ENCODE measurements at regions not wholly inside any gene's neighbourhood (a gene's known extent, or its start where the extent isn't known, plus 50 kb on each side); places are given as distances from the start of the nearest gene placed in this dataset.

DNA sequence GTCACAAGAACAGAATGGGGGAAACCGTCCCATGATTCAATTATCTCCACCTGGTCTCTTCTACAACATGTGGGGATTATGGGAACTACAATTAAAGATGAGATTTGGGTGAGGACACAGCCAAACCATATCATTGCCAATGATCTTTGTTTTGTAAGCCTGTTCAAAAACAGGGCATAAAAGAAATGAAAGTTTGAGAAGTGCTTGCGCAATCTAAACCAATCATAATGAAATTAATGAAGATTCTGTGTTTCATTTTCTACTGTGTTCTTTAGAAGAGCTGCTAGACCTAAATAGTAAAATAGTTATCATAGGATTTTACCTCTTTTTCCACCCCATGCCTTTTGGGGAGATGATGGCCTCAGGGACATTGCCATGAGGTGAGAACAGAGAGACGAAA, 761.3 kb downstream of the HDGFL1 start:
- H4K20me1 ChIP-seq (ENCODE audit: insufficient read depth, low read length), result no peaks in the 10 kb centered on the region
- TF ChIP-seq CEBPB (IDR thresholded peaks at IDR 0.05; ENCODE audit: borderline replicate concordance, low read depth, low read length) (peak; percentile 64), TCF12 (IDR thresholded peaks at IDR 0.05) (no peak), TCF12 (CRISPR knock-in tag; IDR thresholded peaks at IDR 0.05) (no peak)
- TF ChIP-seq, protein P1, sequence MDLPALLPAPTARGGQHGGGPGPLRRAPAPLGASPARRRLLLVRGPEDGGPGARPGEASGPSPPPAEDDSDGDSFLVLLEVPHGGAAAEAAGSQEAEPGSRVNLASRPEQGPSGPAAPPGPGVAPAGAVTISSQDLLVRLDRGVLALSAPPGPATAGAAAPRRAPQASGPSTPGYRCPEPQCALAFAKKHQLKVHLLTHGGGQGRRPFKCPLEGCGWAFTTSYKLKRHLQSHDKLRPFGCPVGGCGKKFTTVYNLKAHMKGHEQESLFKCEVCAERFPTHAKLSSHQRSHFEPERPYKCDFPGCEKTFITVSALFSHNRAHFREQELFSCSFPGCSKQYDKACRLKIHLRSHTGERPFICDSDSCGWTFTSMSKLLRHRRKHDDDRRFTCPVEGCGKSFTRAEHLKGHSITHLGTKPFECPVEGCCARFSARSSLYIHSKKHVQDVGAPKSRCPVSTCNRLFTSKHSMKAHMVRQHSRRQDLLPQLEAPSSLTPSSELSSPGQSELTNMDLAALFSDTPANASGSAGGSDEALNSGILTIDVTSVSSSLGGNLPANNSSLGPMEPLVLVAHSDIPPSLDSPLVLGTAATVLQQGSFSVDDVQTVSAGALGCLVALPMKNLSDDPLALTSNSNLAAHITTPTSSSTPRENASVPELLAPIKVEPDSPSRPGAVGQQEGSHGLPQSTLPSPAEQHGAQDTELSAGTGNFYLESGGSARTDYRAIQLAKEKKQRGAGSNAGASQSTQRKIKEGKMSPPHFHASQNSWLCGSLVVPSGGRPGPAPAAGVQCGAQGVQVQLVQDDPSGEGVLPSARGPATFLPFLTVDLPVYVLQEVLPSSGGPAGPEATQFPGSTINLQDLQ (CRISPR knock-in tag; IDR thresholded peaks at IDR 0.05), result no peak
- ATAC-seq (no peak), DNase-seq (ENCODE audit: low spot score) (no peak), FAIRE-seq (no peak)
- CTCF ChIA-PET (ENCODE audit: low intra/inter-chr PET ratio, low total read pairs), result no interaction called here
- H3K27me3 ChIP-seq (ENCODE audit: control insufficient read depth in 1 of 2, insufficient read depth in 2 of 2, low read length in 2 of 2), result no peaks in the 10 kb centered on the region
- no peak overlapping the region for H3K9ac ChIP-seq (ENCODE audit: insufficient read depth, low read depth, low read length)
- H3K4me3 ChIP-seq (replicated peaks in 1 of 3; ENCODE audit: insufficient read depth in 1 of 3, low read depth in 2 of 3, low read length in 3 of 3), result no peak overlapping the region
- in situ Hi-C loops (cut with HindIII; ENCODE audit: extremely low pct_ligation_motif_present, low pct_unique_long_range_greater_than_20kb), result no loop called here
- POLR2A ChIA-PET, result no interaction called here
- no peaks in the 10 kb centered on the region for H3K36me3 ChIP-seq (replicated peaks in 1 of 2; ENCODE audit: control insufficient read depth in 1 of 2, insufficient read depth in 2 of 2, low read length in 2 of 2)
- H3K27ac ChIP-seq (ENCODE audit: extremely low read length, insufficient read depth, low read length), result no peak overlapping the region
- no peaks in the 10 kb centered on the region for H3K4me1 ChIP-seq (ENCODE audit: insufficient read depth, low read length)
- H3K79me2 ChIP-seq (ENCODE audit: insufficient read depth, low read length), result no peaks in the 10 kb centered on the region
- H3K9me3 ChIP-seq (ENCODE audit: low read length), result peaks cover 89% of the 10 kb centered on the region
- WGBS (ENCODE audit: low lambda C conversion rate), result 4% methylated on average over 3 of the region's 3 CpGs
- no peak overlapping the region for H3K4me2 ChIP-seq (ENCODE audit: low read depth, low read length)
- no peak overlapping the region for H2AFZ ChIP-seq (ENCODE audit: low read length)
- intact Hi-C loops (cut with micrococcal nuclease; ENCODE audit: unreplicated experiment), result no loop called here
- BruUV-seq (replicated peaks), result no TSS peak

DNA sequence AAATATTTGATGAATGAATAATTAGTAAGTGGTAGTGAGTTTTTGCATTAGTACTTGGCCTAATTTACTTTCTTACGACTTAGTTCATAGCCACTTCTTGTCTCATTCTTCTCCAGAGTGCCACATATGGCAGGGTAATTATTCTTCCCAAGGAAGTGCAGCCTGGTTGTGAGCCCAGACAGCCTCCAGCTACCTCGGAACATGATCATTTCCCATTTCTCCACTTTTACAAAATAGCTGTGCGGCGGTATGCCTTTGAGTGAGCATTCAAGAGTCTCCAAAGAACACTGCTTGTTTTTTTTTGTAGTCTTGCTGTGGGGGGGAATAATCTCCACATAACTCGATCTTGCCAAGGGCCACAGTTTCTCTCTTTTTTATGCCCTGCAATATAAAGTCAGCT, 765.0 kb downstream of the HDGFL1 start:
- CTCF ChIA-PET (ENCODE audit: low intra/inter-chr PET ratio, low total read pairs), result no interaction called here
- H3K27ac ChIP-seq (ENCODE audit: extremely low read length, insufficient read depth, low read length), result no peak overlapping the region
- H3K79me2 ChIP-seq (ENCODE audit: insufficient read depth, low read length), result no peaks in the 10 kb centered on the region
- FAIRE-seq, result no peak
- intact Hi-C loops (cut with micrococcal nuclease; ENCODE audit: unreplicated experiment) (no loop called here), in situ Hi-C loops (cut with HindIII; ENCODE audit: extremely low pct_ligation_motif_present, low pct_unique_long_range_greater_than_20kb) (no loop called here)
- ATAC-seq, result no peak
- no peaks in the 10 kb centered on the region for H4K20me1 ChIP-seq (ENCODE audit: insufficient read depth, low read length)
- peaks cover 85% of the 10 kb centered on the region for H3K9me3 ChIP-seq (ENCODE audit: low read length)
- POLR2A ChIA-PET, result no interaction called here
- 10% methylated on average over 5 of the region's 5 CpGs for WGBS (ENCODE audit: low lambda C conversion rate)
- no TSS peak for BruUV-seq (replicated peaks)
- H3K9ac ChIP-seq (ENCODE audit: insufficient read depth, low read depth, low read length), result no peak overlapping the region
- H3K4me2 ChIP-seq (ENCODE audit: low read depth, low read length), result no peak overlapping the region
- TF ChIP-seq, protein P2, sequence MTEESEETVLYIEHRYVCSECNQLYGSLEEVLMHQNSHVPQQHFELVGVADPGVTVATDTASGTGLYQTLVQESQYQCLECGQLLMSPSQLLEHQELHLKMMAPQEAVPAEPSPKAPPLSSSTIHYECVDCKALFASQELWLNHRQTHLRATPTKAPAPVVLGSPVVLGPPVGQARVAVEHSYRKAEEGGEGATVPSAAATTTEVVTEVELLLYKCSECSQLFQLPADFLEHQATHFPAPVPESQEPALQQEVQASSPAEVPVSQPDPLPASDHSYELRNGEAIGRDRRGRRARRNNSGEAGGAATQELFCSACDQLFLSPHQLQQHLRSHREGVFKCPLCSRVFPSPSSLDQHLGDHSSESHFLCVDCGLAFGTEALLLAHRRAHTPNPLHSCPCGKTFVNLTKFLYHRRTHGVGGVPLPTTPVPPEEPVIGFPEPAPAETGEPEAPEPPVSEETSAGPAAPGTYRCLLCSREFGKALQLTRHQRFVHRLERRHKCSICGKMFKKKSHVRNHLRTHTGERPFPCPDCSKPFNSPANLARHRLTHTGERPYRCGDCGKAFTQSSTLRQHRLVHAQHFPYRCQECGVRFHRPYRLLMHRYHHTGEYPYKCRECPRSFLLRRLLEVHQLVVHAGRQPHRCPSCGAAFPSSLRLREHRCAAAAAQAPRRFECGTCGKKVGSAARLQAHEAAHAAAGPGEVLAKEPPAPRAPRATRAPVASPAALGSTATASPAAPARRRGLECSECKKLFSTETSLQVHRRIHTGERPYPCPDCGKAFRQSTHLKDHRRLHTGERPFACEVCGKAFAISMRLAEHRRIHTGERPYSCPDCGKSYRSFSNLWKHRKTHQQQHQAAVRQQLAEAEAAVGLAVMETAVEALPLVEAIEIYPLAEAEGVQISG (CRISPR knock-in tag; IDR thresholded peaks at IDR 0.05), result no peak
- TF ChIP-seq, protein P3, sequence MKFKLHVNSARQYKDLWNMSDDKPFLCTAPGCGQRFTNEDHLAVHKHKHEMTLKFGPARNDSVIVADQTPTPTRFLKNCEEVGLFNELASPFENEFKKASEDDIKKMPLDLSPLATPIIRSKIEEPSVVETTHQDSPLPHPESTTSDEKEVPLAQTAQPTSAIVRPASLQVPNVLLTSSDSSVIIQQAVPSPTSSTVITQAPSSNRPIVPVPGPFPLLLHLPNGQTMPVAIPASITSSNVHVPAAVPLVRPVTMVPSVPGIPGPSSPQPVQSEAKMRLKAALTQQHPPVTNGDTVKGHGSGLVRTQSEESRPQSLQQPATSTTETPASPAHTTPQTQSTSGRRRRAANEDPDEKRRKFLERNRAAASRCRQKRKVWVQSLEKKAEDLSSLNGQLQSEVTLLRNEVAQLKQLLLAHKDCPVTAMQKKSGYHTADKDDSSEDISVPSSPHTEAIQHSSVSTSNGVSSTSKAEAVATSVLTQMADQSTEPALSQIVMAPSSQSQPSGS (CRISPR knock-in tag; IDR thresholded peaks at IDR 0.05), result no peak
- TF ChIP-seq ZFP1 (CRISPR knock-in tag; IDR thresholded peaks at IDR 0.05), result no peak
- H3K27me3 ChIP-seq (ENCODE audit: control insufficient read depth in 1 of 2, insufficient read depth in 2 of 2, low read length in 2 of 2), result no peaks in the 10 kb centered on the region
- H3K4me1 ChIP-seq (ENCODE audit: insufficient read depth, low read length), result no peaks in the 10 kb centered on the region
- H2AFZ ChIP-seq (ENCODE audit: low read length), result no peak overlapping the region
- no peak for DNase-seq (ENCODE audit: low spot score)
- no peak overlapping the region for H3K4me3 ChIP-seq (replicated peaks in 1 of 3; ENCODE audit: insufficient read depth in 1 of 3, low read depth in 2 of 3, low read length in 3 of 3)
- no peaks in the 10 kb centered on the region for H3K36me3 ChIP-seq (replicated peaks in 1 of 2; ENCODE audit: control insufficient read depth in 1 of 2, insufficient read depth in 2 of 2, low read length in 2 of 2)

Data from HepG2 (cell line).